CD4-positive, alpha-beta T cell treated with Interleukin-15 for 4 hours (primary cell): ENCODE measurements at regions not wholly inside any gene's neighbourhood (a gene's known extent, or its start where the extent isn't known, plus 50 kb on each side); places are given as distances from the start of the nearest gene placed in this dataset.

Source experiments
- DNase-seq: peaks from one replicate; pipeline ENCODE4 v3.0.0-alpha.2; 2020; ENCODE audit warnings: low spot score

- no peak for DNase-seq
Observed at GRCh38 chr2:120589771-120590608, 145.7 kb upstream of the GLI2 start.

GRCh38 chr2:120590841-120591240 lies 144.8 kb upstream of the GLI2 start:
- no peak for DNase-seq

DNA sequence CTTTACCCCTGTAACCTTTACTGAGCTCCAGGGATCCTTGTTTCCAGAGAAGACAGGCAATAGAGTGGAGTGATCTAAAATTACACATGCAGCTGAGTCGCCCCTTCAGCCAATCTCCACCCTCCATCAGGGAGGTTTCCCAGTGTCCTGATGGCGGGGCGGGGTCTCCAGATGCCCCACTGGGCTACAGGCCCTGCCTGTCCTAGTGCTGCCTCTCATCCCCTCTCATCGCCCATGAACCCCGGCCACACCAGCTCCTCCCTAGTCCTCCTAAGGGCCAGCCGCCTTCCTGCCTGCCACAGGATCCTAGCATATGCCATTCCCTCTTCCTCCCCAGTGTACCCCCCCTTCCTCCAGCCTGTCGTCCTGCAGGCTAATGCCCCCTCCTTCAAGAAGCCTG lies 144.1 kb upstream of the GLI2 start:
- DNase-seq, result no peak

- DNase-seq, result no peak
Observed at GRCh38 chr2:120592084-120592483, 143.6 kb upstream of the GLI2 start.

DNA sequence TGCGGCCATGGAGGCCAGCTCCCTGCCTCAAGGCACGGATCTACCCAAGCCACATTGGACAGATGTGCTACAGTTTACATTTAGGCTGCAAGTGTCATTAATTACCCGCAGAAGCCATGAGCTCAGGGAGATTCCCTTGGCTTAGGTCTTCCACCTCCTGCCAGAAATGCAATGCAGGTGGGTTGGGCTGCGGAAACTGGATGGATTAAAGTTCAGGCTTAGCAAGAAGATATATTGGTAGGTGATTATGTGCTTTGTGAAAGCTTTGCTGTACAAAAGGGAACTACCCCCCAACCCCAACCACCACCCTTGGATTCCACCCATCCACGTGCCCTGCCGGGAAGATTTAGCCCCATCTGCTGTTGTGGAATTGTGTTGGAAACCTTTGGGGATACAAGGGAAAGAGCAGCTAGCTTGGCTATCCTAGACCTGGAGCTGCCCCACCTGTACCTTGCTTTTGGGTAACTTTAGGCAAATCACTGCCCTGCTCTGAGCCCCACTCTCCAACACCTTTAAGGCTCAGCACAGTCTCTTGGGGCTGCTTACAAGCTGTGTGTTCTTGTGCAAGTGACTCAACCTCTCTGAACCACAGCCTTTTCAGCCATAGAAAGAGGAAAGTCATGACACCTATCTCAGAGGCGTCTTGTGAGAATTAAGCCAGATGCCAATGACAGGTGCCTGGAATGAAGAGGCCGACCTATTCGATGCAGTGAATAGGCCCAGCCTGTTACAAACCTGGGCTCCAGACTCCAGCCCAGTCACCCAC lies 141.6 kb upstream of the GLI2 start:
- DNase-seq, result no peak

- no peak for DNase-seq
Observed at GRCh38 chr2:120594856-120595685, 140.6 kb upstream of the GLI2 start.

- DNase-seq, result no peak
Observed at GRCh38 chr2:120595739-120596138, 139.9 kb upstream of the GLI2 start.

GRCh38 chr2:120596191-120596811 lies 139.4 kb upstream of the GLI2 start:
- DNase-seq, result no peak

DNA sequence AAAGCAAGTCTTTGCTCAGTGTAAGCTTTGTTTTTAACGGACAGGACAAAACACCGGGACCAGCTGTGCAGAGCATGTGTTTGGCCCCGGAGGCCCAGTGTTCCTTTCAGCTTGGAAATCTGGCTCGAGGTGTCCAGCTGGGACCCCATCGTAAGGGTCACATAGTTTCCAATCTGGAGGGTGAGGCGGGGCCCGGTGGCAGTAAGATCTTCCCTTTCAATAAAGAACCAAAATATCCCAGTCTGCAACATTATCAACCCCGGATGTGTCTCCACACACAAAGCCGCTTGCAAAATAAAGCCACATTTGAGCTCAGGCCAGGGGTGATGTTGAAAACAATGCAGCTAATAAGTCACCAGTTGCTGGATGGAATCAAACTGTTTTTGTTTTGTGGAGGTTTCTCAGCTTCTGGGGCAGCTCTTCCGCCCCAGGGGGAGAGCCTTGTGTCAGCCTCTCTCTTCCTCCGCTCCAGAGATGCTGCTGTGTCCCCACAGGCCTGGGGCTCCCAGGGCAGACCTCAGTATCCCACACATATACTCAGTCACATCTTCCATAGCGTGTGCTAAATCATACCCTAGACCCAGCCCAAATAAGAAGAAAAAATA lies 138.6 kb upstream of the GLI2 start:
- DNase-seq, result no peak

GRCh38 chr2:120597595-120598193 lies 138.0 kb upstream of the GLI2 start:
- no peak for DNase-seq

- DNase-seq, result no peak
Observed at GRCh38 chr2:120598416-120598815, 137.3 kb upstream of the GLI2 start.

DNA sequence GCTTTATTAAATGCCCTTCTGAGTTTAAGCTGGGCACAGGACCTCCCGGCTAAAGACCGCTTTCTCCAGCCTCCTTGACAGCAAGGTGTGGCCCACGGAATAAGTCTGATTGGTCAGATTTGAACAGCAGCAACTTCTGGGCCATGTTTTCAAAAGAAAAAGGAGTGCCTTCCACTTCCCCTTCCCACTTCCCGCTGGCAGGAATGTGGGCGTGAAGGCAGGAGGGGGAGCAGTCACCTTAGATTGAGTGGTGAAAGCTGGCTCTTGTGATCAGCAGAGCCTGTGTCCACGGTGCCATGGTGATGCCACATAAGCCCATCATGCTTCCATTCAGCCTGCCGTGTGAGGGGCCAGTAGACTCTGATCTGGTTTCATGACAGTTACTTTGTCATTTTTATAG lies 136.6 kb upstream of the GLI2 start:
- DNase-seq, result no peak

DNA sequence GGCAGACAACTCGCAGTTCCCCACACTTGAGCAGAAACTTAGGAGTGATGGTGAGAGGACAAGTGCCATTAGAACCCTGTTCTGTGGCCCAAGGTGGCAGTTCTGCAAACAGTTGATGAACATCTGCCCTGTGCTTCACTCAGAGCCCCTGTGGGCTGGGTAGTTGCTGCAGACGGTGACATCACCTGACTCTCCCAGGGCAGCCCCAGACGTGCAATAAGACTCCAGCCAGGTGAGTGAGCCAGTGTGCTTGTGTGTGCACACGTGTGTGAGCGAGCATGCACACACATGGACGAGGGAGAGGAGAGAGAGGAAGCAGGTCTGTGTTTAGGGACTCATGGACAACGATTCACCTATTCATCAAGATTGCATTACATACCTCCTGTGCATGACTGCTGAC lies 136.0 kb upstream of the GLI2 start:
- no peak for DNase-seq

DNA sequence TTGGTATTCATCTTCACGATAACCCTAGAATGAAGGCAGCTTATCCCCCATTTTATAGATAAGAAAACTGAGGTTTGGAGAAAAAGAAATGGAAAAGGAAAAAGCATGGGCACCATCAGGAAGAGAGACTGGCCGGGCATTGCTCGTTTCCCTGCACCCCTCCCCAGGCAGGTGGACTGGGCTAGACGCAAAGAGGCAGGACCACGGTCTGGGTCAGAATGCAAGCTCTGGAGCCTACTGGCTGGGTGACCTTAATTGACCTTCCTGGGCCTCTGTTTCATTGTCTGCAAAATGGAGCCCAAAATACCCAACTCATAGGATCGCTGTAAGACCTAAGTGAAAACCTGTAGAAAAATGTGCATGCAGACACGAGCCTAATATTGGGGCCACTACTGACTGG lies 135.3 kb upstream of the GLI2 start:
- no peak for DNase-seq

DNA sequence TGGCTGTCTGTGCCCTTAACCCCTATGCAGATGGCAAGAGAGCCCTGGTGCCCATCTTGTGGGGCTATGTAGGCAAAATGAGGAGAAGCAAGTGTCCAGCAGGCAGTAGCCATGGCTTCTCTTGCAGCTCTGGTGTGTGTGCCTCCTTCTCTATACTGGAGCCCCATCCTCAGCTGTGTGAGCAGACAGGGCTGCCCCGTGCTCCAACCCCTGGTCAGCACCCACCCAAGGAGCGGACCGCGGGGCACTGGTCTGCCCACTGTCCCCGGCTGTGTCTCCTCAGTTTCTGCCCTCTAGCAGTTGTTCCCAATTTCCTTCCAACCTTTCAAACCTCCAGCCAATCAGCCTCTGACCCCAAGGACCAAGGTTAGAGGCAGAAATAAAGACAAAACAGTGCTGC lies 134.9 kb upstream of the GLI2 start:
- no peak for DNase-seq

DNA sequence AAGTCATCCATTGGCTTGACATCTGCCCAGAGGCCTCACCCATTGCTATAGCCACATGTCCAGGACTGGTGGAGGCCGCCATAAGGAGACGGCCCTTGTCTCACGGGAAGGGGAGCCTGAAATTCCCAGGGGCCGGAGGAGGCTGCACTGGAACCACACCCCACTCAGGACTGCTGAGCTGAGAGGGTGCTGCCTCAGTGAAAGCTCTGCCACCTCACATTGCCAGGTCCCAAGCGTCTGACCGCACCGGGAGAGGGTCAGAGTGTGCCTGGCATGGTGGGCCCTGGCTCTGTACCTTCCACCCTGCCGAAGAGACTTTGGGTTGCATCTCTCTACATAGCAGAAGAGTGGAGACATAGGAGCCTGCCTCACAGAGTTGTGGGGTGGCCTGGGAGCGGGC lies 134.1 kb upstream of the GLI2 start:
- DNase-seq, result no peak

DNA sequence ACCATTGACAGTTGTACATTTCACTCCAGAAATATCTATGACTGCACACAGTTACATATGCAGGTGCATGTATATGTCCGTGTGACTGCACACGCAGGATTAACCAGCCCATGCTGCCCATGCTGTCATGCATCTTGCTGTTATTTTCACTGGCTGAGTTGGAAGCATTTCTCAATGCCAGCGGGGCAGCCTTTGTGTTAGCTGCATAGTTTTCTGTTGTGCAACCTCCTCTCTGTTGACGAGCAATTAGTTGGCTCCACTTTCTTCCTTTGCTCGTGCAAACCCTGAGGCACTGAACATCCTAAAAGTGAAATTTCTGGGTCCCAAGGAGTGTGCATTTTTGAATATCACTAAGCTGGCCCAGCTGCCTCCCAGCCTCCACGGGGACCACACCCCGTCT lies 133.4 kb upstream of the GLI2 start:
- no peak for DNase-seq

DNA sequence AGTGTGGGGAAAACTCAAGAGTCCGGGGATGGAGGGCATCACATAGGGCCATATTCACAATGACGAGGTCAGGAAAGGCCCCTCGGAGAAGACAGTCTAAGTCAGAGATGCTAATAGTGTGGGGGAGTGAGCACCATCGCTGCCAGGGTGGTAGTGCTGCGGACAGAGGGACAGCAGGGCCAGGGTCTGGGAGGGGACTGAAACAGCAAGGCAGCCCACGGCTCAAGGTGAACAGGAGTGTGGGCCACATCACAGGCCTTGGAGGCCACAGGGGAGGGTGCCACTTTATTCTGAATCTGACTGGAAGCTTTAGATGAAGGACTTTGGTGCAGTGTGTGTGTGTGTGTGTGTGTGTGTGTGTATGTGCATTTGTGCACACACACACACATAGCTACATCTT lies 130.9 kb upstream of the GLI2 start:
- DNase-seq, result no peak

DNA sequence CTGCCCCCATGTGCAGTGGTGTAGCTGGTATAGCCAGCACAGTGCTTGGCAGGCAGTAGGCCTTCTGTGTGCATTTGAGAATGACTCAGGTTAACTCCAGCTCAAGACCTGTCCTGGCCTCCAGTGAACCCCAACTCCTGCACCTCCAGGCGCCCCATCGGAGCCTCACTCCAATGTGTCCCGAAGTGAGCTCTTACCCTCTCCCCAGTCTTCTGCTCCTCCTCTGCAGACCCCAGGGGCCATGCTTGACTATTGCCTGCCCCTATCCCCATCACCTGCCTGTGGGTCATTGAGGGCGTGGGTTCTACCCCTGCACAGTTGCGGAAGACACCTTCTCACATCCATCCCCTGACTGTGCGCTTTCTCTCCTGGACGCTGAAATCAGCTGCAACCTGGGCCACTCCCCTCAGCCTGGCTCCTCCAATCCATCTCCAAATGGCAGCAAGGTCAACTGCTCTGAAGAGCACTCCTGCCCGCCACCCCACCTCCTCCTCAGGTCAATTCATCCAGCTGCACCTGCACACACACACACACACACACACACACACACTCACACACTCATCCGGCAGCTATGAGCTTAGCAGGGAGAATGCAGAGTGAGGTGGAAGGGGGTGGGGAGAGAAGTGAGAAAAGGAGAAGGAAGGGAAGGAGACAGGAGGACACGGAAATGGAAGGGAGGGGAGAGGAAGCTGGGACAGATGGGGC lies 130.3 kb upstream of the GLI2 start:
- no peak for DNase-seq

DNA sequence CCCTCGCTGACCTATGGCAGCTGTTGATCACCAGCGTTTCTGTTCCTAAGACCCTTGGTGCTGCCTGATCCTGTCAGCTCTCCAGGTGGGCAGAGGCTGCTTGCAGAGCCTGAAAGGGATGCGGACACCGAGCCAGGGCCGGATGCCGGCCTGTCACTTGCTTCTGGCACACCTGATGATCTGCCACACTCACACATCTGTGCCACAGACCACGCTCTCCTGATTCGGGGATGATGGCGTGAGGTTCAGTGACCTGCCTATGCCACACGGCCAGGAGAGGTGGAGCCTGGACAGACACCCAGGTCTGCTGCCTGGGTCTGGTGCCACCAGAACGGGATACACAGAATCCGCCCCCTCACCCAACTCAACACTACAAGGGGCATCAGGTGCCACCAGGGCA lies 129.4 kb upstream of the GLI2 start:
- no peak for DNase-seq

DNA sequence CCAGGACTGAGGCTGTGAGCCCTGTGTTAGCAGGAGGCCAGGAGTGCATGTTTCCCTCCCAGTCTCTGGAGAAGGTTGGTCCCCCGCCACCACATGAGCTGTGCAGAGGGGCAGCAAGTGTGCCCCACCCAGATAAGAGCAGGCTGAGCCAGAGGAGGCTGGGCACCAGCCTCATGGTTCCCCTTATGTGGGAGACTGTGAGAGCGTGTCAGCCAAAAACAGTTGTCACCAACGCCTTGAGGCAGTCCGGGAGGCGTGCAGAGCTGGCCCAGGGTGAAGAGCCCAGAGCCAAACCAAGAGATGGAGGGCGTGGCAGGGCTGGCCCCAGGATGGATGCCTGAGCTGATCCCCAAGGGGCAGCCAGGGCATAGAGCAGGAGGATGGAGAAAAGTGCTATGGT lies 128.7 kb upstream of the GLI2 start:
- no peak for DNase-seq
